HG03378 (cell line): ENCODE measurements at regions not wholly inside any gene's neighbourhood (a gene's known extent, or its start where the extent isn't known, plus 50 kb on each side); places are given as distances from the start of the nearest gene placed in this dataset.
"Not testable (repeated sequence)": the region's sequence is repeated elsewhere in the genome, so short reads cannot be mapped to it uniquely, and the experiment has no call there.

Experiments used
- ATAC-seq: cut with Tn5 transposase; IDR thresholded peaks from one replicate; pipeline ENCODE4 v1.9.1; 2021; ENCODE audit warnings: mild to moderate bottlenecking, moderate library complexity; ENCODE audit not compliant: unreplicated experiment

- no peak for ATAC-seq
Observed at GRCh38 chr9:12350775-12351174, 342.4 kb upstream of the TYRP1 start.

GRCh38 chr9:12351293-12352044 is 341.7 kb upstream of the TYRP1 start:
- no peak for ATAC-seq

- ATAC-seq: no peak
Observed at GRCh38 chr9:12352045-12352315, 341.2 kb upstream of the TYRP1 start.

- ATAC-seq: no peak
Observed at GRCh38 chr9:12363439-12363838, 329.7 kb upstream of the TYRP1 start.

- no peak for ATAC-seq
Observed at GRCh38 chr9:12368569-12368968, 324.6 kb upstream of the TYRP1 start.

GRCh38 chr9:12391839-12392509 is 301.2 kb upstream of the TYRP1 start:
- ATAC-seq: no peak

GRCh38 chr9:12394105-12394504 is 299.1 kb upstream of the TYRP1 start:
- no peak for ATAC-seq

- ATAC-seq: no peak
Observed at GRCh38 chr9:12403721-12404120, 289.5 kb upstream of the TYRP1 start.

- ATAC-seq: no peak
Observed at GRCh38 chr9:12413986-12414385, 279.2 kb upstream of the TYRP1 start.

- ATAC-seq: no peak
Observed at GRCh38 chr9:12414514-12414913, 278.7 kb upstream of the TYRP1 start.

- no peak for ATAC-seq
Observed at GRCh38 chr9:12415361-12415760, 277.8 kb upstream of the TYRP1 start.

GRCh38 chr9:12416716-12417115 is 276.5 kb upstream of the TYRP1 start:
- no peak for ATAC-seq

- no peak for ATAC-seq
Observed at GRCh38 chr9:12424243-12424642, 268.9 kb upstream of the TYRP1 start.

- ATAC-seq: no peak
Observed at GRCh38 chr9:12425878-12426864, 267.0 kb upstream of the TYRP1 start.

- no peak for ATAC-seq
Observed at GRCh38 chr9:12439267-12439666, 253.9 kb upstream of the TYRP1 start.

- ATAC-seq: not testable (repeated sequence)
Observed at GRCh38 chr9:12441080-12441479, 252.1 kb upstream of the TYRP1 start.

GRCh38 chr9:12441506-12441905 is 251.7 kb upstream of the TYRP1 start:
- no peak for ATAC-seq

- ATAC-seq: no peak
Observed at GRCh38 chr9:12448246-12448645, 244.9 kb upstream of the TYRP1 start.

- ATAC-seq: no peak
Observed at GRCh38 chr9:12457237-12457636, 235.9 kb upstream of the TYRP1 start.

- no peak for ATAC-seq
Observed at GRCh38 chr9:12461763-12462460, 231.3 kb upstream of the TYRP1 start.

GRCh38 chr9:12462861-12463260 is 230.3 kb upstream of the TYRP1 start:
- no peak for ATAC-seq
